GM19324 (cell line): ENCODE measurements at regions not wholly inside any gene's neighbourhood (a gene's known extent, or its start where the extent isn't known, plus 50 kb on each side); places are given as distances from the start of the nearest gene placed in this dataset.

Experiments used
- ATAC-seq: cut with Tn5 transposase; IDR thresholded peaks from one replicate; pipeline ENCODE4 v1.9.1; 2021; ENCODE audit warnings: mild to moderate bottlenecking, moderate library complexity; ENCODE audit not compliant: unreplicated experiment, low FRiP score

DNA sequence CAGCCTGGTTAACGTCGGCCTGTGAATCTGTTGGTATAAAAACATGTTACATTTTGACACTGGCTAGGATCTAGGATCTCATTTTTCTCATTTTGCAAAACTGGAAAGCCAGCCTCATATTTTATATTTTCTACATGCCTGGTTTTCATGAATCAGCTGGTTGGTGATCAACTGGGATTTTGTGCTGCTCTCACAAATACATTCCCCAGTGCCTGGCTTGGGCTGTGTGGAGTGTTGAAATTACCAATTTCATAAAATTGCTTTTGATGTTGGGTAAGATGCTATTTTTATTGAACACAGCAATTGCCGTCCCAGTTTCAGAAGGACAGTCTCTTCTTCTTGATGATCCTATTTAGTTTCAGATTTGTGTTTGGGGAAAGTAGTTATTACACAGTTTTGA, 604.3 kb downstream of the TAFA4 start:
- ATAC-seq = no peak

DNA sequence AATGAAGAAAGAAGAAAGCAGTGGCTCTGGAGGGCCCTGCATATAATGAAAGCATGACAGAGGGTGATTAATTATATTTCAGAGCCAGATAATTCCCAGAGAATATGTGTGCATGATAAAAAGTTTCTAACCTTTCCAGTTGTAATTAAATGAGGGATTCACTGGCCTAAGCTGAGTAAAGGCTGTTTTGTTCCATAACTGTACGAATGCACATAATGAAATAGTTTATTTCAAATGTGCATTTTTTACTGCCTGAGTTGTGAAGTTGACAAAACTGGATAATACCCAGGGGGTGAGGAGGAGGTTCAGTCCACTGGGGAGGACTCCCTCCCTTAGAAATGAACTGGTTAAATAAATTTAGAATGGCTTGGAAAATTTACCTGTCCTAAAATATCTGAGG, 616.4 kb downstream of the TAFA4 start:
- no peak for ATAC-seq

DNA sequence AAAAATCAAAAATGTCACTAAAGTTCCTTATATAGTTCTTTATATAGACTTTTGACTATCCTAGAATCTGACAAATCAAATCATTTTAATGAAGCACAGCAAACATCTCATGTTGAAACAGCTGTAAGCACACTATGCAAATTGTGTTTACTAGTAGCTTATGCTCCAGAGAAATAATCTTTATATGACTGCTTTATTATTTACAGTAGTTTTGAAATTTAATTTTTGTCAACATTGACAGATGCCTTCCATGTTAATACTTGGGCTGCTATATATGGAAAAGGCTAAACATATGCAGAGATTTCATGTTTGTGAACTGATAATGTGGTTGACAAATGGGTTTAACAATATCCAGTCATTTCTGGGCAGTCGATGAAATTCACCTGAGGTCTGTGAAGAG, 616.8 kb downstream of the TAFA4 start:
- no peak for ATAC-seq

DNA sequence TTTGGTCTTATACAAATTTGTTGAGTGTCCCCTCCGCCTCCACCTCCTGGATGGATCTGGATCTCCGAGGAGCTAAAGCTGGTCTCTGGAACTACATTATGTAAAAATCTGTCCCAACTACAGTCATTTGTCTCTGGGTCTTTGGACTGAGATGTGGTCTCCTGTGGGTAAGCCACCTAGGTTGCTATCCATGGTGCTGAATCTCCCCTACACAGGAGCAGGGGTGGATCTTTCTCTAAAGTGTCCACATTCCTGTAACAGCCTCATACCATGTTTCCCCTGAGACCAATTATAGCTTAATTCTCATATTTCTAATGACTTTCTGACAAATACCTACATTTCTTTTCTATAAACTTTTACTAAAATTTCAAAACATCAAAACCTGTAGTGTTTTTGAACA, 625.8 kb downstream of the TAFA4 start:
- ATAC-seq = no peak

DNA sequence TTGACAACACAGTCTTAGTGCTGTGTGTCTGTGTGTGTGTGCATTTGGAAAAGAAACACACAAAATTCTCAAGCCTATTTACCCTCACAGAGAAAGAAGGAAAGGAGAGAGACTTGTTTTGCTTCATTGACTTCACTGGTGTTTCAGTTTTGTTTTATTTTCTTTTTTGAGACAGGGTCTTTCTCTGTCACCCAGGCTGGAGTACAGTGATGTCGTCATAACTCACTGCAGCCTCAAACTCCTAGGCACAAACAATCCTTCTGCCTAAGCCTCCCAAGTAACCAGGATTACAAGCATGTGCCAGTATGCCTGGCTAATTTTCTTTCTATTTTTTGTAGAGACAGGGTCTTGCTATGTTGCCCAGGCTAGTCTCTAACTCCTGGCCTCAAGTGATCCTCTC, 636.9 kb downstream of the TAFA4 start:
- ATAC-seq = no peak

DNA sequence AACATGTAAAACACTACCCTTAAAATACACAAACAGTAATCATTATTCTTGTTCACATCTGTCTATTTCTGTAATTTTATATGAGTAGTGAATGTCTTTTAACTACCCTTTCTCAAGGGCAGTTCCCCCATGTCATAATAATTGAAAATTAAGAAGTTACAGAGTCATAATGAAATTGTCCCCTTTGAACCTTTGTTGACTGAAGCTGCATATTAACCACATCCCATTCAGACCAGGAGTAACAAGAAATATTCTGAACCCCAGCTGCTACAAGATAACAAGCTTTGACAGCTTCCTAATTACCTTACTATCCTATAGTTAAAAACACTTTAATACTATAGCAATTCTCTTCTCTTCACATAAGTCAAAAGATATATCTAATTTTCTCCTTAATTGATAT, 635.9 kb upstream of the SUCLG2 start:
- ATAC-seq = no peak

DNA sequence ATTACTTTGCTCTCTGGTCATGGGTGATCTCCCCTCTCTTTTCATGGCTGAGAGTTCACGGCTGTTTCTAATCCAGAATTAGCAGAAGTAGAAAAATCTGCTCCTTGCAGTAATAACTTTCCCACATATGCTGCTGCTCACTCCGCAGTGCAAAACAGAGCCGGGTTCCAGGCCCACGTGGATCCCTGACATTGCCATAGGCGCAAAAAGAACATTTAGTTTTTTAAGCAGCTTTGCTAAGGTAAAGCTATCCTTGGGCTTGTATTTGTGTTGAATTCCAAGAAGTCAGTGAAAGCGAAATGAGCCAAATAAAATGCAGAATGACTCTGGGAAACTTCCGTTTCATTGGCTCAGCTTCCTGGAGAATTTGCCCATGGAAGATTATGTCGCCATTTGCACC, 633.7 kb upstream of the SUCLG2 start:
- ATAC-seq = no peak

DNA sequence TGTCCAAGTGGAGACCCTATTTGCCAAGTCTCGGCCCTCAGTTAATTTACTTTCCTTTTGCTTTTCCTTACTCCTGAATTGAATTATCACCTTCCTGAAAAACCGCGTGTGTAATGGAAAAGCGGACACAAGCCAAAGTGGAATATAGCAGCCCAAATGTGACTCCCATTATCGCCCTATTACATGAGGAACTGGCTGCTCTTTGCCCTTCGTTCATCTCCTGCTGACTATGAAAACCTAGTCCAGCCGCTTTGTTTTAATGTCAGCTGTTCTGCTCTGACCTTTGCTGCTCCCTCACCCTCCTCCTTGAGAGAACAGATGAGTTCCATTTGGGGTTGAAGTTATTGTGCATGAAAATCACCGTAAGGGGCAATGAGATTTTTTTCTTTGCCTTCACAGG, 632.7 kb upstream of the SUCLG2 start:
- ATAC-seq = no peak

DNA sequence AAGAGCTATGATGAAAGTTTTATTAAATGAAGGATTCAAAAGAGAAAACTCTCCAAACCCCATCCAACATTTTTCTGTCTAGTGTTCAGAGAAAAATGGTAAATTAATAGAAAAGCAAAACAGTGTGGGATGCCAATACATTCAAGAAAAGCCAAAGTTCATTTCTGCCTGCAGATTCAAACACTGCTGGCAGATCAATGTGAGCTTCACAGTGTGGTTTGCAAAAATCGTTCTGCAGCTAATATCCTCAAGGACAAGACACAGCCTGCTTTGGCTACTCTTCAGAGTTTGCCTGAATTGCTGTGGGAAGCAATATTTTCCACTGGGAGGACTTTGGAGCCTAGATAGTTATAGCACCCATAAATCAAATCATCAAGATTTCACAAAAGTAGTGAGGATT, 619.9 kb upstream of the SUCLG2 start:
- ATAC-seq = no peak

DNA sequence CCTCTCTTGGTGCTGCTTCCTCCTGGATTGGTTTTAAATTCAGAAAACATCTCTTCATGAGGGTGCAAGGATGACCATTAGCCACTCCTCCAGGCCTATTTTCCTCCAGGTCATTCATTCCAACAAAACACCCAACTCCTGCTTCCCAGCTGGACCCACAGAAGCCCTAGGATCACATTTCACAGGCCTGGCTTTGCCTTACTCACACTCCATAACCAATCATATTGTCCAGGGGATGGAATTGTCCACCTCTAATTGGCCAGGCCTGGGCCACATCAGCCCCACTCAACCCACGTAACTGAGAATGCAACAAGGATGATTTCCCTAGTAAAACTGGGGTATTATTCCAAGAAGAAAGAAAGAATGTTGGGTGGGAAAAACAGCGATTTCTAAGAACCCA, 616.7 kb upstream of the SUCLG2 start:
- ATAC-seq = no peak

DNA sequence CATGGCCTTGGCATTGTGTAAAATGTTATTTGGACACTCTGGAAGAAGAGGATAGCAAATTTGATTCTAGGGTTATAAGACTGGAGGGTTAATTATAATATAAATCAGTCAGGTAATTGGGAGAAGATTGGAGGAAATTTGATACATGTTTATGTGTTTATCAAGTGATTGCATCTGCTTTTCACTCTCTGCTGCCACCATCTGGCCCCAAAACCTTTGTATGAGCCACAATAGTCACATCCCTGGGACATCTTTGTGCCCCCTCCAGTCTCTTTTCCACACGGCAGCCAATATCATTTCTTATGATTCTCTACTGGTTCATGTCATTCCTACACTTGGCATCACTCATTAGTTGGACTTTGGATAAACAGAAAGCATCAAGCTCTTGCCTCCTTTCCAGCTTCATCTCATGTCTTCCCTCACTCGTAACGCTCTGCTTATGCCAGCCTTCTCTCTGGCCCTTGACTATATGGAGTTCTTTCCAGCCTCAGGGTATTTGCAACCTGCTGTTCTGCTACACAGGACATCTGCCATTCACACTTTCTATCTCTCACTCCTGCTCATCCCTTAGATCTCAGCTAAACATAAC, 602.3 kb upstream of the SUCLG2 start:
- no peak for ATAC-seq

DNA sequence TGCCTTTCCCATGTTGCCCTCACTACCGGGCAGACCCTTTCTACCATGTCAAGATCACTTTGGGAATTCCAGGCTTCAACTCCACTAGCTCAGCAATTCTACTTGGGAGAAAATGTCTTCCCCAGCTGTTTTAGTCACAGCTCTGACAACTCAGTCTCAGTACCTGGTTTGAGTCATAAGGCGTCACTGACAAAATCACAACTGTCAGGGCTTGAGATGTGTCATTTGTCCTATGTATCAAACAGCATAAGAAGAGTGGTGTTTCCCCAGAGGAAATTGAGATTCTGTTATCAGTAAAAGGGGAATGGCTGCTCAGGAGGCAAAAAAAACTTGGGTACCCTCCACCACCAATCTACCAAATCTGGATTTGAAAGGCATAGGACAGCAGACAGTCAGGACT, 594.9 kb upstream of the SUCLG2 start:
- no peak for ATAC-seq

DNA sequence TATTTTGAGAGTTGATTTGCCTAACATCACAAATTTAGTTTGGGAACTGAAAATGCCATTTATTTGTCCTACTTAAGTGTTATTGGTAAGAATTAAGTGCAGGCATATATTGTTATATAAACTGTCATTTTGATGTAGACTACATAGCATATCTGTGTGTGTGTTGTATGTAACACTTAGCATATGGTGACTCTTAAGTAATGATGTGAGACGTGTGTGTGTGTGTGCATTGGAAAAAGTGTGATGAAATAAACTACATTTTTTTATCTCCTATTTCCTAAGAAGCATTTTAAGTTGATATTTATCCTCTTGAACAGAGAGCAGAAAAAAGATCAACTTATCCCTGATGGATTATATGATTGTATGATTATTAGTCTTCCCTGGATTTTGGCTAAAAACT, 588.2 kb upstream of the SUCLG2 start:
- ATAC-seq = no peak

DNA sequence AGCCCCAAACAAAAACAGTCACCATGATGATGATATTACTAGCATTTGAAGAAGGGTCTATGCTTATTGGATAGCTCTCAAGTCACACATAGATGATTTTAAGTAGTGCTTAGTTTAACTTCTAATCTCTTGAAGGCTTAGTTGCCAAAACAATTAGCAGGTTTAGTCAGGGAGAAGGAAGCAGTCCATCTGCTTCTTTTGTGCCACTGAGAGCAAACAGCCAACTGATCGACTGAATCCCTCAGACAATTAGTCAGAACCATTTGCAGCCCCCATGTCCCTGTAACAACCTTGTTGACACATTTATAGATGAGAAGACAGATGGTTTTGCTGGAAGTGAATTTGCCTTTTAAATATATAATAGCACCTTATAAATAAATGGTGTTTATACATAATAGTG, 585.1 kb upstream of the SUCLG2 start:
- no peak for ATAC-seq

DNA sequence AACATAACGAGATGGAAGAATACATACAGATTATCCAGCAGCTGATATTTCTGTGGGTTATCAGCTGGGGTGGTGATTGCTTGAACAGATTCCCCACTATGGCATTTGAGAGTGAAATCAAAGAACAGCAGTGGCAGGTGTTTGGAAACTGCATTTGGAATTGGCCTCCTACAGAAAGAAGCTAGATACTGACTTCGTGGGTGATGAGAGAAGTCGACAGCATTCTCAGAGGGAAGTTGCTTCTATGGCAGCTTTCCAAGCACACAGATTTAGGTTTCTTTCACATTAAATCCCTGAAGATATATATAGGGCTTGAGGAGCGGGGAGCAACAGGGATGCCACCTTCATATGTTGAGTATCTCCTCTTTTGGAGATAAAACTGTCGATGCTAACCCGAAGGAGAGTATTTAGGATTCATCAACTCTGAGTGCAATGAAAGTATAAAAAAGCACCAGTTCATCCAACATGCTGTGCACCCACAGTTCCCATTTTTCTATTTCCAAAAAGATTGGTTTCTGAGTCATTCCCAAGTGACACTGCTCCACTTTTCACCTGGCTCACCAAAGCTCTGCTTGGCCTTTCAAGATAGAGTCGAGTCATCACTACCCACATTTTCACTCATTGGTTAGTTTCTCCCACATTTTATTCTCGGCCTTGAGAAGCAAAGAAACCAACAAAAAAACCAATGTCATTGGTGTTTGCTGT, 579.8 kb upstream of the SUCLG2 start:
- ATAC-seq = no peak

DNA sequence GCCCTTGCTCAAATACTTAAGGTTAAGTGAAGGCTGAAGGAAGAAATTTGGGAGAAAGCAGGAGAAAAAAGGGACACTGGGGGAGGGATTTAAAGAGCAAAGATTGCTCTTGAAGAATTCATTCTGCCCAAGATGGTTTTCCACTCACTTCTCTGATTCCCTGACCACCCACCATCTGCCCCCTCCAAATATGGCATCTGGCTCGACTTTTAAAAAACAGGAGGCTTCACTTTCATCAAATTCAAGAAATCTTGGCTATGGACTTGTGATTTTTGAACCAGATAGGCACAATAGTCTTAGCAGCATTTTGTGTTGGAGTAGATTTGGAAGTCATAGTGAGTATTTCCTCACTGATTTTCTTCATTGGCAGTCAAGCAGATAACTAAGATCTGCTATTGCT, 574.4 kb upstream of the SUCLG2 start:
- no peak for ATAC-seq

DNA sequence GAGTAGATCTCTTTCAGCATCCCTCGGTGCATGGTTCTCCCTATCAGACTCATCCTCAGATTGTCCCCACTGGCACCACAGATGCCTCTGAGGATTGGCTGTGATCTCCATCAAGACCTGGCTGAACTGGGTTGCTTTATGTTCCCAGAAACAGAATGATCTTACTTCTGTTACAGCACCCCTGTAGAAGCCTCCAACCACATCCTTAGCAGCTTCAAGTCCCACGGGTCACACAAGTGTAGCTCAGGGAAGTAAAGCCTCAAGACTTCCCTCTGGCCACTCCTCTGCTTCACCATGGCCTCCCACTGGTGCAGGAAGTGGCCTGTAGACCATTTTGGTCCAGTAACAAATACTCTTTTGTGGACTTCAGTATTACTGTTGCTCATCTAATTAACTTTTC, 566.4 kb upstream of the SUCLG2 start:
- ATAC-seq = no peak

DNA sequence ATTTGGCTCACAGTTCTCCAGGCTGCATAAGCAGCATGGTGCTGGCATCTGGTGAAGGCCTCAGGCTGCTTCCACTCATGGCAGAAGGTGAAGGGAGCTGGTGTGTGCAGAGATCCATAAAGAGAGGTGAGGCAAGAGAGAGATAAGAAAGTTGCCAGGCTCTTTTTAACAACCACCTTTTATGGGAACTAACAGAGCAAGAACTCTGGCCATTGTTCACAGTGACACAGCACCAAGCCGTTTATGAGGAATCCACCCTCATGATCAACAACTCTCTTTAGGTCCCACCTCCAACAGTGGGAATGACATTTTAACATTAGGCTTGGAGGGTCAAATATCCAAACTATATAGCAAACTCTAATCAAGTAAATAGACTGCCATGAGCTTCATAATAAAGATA, 557.2 kb upstream of the SUCLG2 start:
- ATAC-seq = no peak

DNA sequence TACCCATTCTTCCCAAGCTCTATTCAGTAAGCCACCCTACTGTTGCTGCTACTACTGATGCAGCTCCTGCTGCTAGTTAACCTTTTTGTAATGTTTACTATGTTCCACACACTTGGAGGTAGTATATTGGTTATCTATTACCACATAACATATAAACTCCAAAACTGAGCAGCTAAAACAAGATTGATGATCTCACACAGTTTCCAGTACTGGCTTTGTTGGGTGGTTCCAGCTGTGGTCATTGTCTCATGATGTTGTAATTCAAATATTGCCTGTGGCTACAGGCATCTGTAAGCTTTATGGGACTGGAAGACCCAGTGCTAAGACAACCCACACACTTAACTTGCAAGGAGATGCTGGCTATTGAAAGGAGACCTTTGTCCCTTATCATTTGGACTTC, 556.2 kb upstream of the SUCLG2 start:
- no peak for ATAC-seq

DNA sequence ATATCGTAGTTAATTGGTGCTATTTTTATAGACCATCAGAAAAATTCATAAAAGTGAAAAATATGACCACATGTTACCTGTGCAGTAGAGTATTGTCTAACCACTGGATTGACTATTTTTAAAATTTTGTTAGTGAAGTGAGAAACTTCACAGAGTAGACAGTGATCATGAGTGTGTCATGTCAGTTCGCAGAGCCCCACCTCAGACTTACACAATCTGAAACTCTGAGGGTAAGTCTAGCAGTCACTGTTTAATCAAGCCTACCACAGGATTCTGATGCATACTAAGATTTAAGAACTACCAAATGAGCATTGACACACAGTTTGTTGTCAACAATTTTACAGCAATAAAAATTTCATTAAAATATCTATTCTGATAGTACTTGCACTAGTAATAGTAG, 552.9 kb upstream of the SUCLG2 start:
- ATAC-seq = no peak

DNA sequence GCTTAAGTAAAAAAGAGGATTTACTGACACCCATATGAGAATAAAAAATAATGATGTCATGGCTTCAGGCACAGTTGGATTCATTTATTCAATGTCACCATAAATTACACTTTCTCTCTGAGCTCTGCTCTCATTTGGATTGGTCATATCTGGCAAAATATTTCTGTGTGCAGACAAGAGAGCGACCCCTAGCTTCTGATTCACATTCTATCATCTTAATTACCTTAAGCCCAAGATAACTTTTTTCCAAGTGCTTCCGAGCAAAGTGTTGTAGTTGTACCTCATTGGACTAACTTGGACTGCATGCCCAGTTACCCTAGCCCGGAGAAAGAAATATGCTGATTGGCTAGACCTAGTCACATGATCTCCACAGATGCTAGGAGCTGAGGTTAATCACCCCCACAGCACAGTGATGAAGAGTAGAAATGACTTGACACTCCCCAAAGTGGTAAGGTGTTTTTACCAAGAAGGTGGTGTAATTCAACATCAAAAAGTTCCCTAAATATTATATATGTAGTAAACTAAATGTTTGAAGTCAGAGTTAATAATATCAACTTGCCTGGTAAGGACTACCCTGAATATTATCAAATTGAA, 552.2 kb upstream of the SUCLG2 start:
- ATAC-seq = no peak

DNA sequence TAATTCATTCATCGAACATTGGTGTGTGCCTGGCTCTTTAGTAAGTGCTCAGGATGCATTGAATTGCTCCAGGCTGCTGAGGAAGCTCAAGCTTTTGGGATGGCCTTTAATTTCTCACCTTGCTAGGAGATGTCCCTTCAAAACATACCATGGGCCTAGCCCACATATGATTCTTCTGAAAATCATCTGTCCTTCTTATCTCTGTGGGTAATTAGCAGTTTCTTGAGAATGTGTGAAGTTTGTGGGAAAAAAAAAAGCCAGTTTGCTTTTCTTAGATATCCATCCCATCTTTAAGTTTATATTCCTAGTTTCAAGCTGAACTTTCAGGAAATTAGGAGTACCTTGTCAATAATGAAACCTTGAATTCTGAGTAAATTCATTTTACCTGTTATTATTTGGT, 532.3 kb upstream of the SUCLG2 start:
- no peak for ATAC-seq
